HG02943 (cell line): ENCODE measurements at regions not wholly inside any gene's neighbourhood (a gene's known extent, or its start where the extent isn't known, plus 50 kb on each side); places are given as distances from the start of the nearest gene placed in this dataset.
"Not testable (repeated sequence)": the region's sequence is repeated elsewhere in the genome, so short reads cannot be mapped to it uniquely, and the experiment has no call there.

Source experiments
- ATAC-seq: cut with Tn5 transposase; IDR thresholded peaks from one replicate; pipeline ENCODE4 v1.9.1; 2021; ENCODE audit warnings: mild to moderate bottlenecking, low read depth, moderate library complexity; ENCODE audit not compliant: unreplicated experiment

DNA sequence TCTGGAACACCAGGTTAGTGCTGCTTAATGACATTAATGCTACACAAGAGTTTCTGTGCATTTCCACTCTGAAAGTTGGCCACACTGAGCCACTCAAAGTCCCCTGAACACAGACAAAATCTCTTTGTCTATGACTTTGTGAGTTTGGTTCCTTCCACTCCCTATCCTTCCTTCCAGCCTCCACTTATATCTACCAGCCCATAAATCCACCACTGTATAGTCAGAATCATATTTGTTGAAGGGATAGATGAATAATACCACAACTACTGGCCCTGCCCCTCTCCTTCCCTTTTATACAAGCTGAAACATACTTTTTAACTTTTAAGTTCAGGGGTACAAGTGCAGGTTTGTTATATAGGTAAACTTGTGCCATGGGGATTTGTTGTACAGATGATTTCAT is 127.5 kb downstream of the ABHD5 start:
- no peak for ATAC-seq

DNA sequence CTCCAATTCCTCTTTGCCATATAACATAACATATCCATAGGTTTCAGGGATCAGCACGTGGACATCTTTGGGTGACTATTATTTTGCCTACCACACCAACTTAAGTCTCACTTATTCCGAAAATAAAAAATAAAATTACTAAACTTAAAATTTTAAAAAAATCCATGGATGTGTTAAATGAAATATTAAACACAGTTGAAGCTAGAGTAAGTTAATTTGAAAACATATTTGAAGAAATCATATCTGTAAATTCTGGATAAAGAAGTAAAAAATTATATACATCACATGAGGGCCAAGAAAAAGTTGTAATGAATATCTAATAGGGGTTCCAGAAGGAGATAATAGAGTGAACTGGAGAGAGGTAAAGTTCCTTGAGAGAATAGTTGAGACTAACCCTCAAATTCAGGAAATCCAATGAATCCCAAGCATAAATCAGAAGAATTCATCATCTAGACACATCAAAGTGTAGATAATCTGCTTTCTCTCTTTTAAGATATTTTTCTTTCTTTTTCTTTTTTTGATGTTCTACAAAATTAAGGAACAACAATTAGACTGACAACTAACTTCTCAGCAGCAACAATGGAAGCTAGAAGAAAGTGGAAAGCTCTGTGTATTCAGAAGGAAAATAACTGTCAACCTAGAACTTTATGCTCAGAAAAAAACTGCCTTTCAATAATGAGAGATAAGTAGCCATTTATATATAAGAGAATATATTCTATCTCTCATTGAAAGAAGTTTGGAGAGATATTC is 147.4 kb downstream of the ABHD5 start:
- ATAC-seq: no peak

DNA sequence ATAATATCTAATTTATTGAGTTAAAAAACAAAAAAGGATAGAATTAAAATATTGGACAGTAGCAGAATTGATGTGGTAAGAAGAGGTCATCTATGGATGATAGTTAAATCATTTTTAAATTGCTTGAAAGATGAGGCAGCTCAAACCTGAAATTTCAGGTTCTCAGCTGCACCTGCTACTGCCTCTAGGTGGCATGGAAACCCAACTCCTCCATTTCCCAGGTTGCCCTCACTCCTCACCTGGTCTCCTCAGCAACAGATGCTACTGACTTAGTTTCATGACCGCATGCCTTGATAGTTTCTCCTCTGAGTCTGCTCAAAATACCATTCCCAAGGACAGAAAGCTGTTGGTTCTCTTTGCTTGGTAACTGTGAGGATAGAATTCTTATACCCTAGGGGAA is 148.1 kb downstream of the ABHD5 start:
- no peak for ATAC-seq

DNA sequence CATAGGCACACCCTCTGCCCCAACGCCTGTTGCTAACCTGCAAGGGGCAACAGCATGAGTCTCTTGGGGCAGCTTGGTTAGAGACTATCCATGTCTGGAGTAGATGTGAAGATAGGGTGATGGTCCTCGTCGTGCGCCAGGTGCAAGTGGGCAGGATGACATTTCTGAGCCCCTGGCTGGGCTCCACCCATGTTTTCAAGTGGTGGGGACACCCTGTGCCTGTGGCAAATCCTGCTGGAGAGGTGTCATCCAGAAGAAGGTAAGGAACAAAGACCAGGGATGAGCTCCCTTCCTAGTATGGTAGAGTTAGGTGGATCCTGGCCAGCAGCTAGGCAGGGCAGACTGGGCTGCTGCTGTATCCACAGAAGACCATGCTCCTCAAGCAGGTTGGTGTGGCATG is 152.6 kb downstream of the ABHD5 start:
- ATAC-seq: no peak

DNA sequence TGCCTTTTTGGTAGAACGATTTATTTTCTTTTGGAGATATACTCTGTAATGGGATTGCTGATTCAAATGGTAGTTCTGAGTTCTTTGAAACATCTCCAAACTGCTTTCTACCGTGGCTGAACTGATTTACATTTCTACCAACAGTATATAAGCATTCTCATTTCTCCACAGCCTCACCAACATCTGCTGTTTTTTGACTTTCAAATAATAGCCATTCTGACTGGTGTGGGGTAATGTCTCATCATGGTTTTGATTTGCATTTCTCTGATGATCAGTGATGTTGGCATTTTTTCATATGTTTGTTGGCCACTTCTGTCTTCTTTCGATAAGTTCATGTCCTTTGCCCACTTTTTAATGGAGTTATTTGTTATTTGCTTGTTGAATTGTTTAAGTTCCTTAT is 154.0 kb downstream of the ABHD5 start:
- ATAC-seq: no peak

DNA sequence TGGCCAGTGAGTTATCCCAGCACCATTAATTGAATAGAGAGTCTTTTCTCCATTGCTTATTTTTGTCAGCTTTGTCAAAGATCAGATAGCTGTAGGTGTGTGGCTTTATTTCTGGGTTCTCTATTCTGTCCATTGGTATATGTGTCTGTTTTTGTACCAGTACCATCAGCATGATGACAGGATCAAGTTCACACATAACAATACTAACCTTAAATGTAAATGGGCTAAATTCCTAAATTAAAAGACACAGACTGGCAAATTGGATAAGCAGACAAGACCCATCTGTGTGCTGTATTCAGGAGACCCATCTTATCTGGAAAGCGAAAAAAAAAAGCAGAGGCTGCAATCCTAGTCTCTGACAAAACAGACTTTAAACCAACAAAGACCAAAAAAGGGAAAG is 154.8 kb downstream of the ABHD5 start:
- ATAC-seq: not testable (repeated sequence)

DNA sequence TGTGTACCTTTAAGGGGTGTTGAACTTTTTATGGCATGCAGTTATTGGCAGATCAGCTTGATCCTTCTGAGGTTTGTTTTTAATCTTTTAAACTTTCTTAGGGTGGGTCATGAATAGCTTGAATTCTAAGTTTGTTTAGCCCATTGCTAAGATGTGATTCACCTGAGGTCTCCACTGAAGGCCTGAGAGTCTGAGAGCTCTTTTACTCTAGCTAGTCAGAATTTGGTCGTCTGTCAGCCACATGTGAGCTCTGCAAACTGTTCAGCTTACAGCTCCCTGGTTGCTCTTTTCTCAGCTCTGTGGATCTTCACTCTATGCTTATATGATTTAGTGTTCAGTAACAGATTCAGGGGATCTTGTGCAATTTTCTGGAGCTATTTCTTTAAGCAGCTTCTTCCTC is 161.3 kb downstream of the ABHD5 start:
- ATAC-seq: no peak

DNA sequence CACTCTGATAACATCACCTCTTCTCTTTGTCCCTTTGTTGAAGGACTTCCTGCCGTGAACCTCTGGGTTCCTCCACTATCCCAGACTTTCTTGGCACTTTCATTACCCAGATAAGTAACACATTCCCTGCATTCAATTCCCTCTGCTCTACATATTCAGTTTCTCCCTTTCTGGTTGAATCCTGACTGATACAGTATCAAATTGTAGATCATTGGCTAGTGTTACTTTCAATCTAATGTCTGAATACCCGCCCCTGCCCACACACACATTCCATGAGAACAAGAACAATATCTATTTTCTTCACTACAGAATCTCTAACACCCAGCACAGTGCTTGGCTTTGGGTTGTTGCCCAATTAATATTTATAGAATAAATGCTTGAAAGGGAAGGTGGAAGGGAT is 163.5 kb downstream of the ABHD5 start:
- no peak for ATAC-seq

DNA sequence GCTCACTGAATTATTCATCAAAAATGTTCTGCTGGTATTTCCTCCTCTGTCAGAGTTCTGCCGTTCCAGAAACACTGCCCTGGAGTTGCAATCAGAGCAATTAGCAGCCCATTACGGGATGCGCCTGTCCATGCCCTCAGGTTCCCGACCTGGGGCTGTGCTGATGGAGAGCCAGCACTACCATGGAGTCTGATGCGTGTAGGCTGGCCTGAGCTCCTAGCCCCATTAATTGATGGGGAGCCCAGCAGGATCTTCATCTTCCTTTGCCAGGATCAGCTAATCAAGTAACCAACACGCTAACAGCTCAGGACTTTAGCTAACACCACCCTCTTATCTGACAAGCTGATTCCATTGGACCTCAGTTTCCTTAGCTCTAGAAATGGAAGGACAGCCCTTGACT is 164.2 kb downstream of the ABHD5 start:
- ATAC-seq: no peak

DNA sequence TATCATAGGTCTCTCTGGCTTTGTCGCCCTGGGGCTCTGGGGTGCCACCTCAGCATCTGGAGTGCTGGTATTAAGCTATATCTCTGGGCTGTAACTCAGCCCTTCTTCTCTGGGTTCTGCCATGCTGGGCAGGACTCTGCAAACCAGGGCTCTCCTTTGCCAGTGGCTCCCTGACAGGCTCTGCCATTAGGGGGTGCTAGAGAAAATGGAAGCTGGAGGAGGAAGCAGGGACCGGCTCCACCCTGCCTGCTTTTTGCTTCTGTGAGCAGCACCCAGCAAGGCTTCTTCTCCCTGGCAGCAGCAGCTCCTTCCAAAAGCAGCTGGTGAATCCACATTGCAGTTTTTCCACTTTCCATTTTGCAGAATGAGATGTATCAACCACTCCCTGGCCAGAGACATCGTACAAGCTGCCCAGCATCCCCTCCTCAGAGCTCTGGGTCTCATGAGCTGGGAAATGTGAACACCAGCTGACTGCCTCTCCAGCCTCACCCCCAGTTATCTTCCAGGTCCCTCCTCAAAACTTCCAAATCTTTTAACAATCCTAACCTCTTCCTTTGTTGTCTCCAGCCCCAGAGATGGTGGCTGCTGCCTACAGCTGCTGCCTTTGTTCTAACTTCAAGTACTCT is 165.0 kb downstream of the ABHD5 start:
- ATAC-seq: no peak

DNA sequence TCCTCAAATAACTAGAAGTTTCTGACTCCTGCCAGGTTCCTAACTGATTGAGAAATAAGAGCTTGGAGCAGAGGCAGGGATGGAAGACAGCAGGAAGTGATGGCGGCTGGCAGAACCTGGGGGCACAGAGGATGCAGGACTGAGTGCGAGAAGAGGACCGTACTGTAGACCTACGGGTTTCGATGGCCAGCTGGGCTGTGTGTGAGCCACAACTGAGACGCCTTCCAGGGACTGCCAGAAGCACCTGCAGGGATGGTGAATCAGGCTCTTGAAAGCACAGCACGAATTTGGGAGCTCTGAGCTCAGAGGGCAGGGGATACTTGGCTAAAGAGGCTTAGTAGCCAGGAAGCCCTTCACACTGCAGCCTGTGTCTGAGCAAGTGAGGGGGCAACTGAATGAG is 165.6 kb downstream of the ABHD5 start:
- ATAC-seq: no peak

DNA sequence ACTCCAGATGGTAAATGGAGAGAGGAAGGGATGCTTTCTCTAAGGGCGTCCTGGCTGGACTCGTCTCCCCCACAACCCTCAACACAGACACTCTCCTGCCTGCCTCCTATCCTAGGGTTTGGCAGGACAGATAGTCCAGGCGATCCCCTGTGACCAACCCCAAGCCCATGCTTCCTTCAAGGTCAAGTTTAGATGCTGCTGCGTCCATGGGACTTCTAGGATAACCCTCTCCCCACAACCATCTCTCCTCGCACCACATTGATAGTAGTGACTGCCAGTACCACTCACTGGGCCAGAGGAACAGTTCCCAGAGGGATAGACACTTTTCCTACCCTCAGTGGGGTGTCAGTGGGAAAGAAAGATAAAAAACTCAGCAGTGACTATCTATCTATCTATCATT is 166.0 kb downstream of the ABHD5 start:
- ATAC-seq: no peak

DNA sequence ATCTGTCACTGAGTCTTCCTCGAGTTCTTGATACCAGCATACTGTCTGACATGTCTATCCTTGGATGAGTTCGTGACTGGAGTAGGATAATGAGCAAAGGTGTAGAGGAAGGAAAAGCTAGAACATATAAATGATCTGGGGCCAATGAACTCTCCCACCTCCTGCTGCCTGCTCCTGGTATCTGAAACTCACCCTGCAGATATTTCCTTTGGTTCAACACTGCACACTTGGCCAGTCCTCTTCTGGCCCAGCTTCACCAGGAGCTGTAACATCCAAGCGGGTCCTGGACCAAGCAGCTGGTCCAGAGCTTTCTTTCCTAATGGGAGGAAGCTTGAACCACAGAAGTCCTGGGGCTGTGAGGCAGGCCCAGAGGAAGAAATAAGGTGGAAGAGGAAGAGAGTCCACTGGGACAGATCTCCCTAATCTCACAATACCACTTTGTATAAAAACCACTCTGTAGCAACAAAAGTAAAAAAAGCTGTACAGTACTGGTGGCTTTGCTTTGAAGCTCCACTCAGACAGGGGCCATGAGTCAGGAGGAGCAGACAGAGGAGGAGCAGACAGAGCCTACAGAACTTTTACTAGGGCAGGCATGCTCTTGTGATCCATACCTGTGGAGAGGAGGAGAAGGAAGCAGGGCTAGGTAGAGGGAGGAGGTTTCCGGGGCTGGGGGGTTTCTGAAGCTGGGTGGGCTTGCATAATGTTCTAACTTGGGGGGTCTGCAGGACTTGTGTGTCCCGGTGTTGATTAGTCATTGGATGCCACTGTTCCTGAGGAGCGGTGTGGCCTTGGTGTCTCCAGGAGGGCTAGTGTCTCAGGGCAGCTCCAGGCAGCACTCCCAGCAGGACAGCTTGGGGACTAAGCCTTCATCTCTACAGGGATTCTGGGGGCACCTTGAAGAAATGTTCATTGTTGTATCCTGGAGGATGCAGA is 166.9 kb downstream of the ABHD5 start:
- no peak for ATAC-seq

DNA sequence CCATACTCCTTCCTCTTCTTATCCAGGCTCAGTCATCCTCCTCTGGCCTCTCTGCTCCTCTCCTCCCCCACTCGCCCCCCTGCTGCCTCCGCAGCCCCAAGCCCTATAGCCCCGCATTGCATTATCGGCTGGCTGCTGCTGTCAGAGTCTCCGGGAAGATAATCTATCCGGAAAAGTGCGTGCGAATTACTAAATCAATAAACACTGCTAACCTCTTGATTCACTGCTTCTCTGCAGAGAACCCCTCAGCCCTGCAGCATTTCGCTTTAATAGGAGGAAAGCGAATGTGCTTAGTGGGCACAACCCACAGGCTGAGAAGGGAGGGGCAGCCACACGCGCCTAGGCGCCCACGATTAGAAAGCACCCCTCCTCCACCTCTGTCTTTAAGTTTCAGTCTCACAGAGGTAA is 167.6 kb downstream of the ABHD5 start:
- no peak for ATAC-seq

DNA sequence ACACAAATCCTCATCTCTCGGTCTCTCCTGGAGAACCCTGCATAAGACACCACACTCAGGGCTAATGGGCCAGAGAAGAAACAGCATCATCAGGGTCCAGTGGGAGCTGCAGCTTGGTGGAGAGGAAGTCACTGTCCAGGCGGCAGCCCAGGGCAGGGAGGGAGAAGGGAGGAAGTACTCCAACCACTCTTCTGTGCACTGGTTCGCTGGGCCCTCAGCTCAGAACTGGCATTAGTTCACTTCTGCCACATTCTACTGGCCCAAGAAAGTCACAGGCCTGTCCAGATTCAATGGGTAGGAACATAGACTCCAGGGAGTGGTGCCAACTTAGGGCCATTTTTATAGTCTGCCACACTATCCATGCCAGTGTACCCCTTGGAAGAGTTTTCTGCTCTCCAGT is 169.0 kb downstream of the ABHD5 start:
- no peak for ATAC-seq

DNA sequence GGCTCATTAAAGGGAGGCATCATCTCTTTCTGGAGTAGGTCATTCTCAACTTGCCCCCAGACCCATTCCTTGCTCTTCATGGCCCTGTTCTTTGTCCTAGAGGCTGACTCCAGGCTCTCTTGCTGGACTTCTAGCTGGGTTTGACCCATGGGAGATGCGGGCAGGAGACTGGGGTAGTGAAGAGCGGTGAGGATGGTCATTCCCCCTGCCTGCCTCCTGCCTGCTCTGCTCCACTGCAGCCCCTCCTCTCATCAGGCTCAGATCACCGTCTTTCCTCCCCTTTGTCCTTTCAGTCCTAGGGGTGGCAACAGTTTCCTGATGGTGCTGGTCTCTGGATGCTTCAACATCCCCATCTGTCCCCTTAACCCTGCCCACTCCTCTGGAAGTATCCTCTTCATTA is 170.9 kb downstream of the ABHD5 start:
- ATAC-seq: no peak

DNA sequence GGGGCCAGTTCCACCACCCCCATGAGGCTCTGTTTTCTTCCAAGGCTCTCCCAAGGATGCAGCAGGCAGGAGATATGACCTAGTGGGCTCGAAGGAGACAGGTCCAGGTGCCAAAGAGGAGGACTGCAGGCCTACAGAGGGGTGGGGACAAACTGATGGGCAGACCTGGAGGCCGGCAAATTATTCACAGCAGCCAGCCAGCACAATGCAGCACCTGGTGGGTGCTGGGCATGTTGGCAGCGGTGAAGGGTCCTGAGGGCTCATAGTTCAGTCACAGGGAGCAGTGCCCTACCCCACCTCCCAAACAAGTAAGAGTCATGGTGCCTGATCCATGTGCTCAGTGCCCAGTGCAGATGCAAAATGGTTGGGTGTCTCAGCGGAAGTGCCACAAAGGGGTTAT is 171.7 kb downstream of the ABHD5 start:
- no peak for ATAC-seq

DNA sequence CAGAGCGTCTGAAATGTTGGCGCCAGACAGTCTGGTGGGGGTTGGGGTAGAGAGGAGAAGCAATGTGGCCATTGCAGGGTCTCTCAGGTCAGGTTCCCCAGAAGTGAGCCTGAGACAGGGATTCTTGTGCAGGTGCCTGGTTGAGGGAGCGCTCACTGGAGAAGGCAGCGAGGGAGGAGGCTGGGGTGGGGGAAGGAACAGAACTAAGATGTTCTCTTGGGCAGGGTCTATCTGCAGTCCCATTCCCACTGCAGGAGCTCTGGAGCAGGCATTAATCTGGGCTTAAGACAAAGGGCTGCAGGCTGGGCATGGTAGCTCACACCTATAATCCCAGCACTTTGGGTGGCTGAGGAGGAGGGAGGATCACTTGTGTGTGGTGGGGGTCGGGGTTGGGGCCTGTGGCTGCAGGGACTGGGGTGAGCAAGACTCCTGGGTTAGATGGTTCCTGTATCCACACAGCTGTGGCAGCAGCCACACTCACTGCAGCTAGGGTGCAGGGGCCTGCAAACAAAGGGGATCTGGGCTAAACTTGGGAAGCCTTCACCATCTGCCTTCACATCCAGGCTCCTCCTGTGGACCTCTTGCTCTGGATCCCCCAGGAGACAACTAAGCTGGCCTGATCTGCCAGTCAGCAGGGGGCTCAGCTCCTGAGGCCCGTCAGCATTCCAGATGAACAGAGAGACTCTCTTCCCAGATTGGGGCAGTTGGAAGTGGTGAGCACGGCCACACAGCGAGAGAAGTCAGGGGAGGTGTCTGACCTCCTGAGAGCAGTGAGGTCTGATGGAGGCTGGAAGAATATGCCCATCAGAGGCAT is 172.5 kb downstream of the ABHD5 start:
- ATAC-seq: no peak

DNA sequence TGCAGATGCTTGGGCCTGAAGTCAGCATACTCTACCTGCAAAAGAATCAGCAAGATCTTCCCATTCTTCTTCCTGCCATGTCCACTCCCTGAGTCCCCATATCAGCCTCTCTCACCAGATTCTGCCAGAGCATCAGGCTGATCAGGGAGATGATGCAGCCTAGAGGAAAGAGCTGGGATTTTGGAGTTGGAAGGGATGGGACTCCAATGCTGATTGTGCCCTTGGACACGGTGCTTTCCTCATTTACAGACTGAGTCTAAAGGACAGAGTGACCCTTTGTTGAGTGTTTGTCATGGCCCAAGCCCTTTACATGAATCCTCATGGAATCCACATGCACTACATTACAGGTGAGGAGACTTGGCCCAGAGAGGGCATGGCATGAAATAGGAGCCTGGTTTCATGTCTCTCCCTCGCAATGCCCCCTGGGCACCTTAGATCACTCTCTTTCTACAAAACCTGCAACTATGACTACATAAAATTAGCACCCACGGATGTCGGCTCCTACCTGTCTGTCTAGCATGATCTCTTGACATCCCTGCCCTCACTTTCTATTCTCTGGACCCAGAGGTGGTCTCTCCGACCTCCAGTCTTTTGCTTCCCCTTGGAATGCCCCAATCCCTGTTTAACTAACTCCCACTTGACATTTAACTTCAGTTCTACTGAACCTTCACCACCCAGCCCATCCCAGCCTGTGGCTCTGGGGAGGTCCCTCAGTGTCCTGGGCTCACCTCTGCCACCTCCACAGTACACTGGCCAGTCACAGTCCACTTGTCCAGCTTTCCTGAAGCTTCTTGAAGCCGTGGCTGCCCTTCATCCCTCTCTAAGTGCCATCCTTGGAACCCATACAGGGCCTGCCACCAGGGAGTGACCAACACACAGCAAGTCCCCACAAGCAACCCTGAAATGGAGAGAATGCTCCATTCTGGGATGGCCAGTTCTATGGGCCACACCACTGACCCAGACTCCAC is 173.5 kb downstream of the ABHD5 start:
- ATAC-seq: no peak
